ENCODE measurements at regions not wholly inside any gene's neighbourhood (a gene's known extent, or its start where the extent isn't known, plus 50 kb on each side); places are given as distances from the start of the nearest gene placed in this dataset.

DNA sequence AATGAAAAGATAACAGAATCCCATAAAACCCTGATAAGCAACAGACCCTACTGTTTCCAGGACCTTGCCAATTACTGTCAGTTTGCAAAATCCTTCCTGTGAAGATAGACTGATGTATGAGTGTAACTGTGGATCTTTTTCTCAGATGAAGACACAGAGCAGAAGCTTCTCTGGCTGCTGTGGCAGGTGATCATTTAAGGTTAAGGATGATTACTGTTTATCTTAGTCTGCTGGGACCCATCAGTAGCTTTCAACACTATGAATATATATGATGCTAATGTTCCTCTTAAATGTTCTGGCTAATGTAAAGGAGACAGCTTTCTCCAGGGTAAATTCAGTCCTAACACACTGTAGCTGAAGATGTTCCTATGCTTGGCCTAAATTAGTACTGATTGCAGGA is 56.0 kb upstream of the CTTNBP2 start:
- Histone ChIP-seq H3K27ac (ENCODE audit: low read depth in 1 of 2, low read length in 1 of 2) (no peak overlapping the region), H3K9me3 (ENCODE audit: control insufficient read depth in 4 of 4, insufficient read depth in 3 of 4, low read length in 3 of 4) (peaks cover 0 to 7% (median 0%) of the 10 kb centered on the region in 4 donors), H3K4me3 (no peak overlapping the region), H3K9ac (ENCODE audit: insufficient read depth in 1 of 2, low read length in 2 of 2) (no peak overlapping the region), H3K27me3 (ENCODE audit: control insufficient read depth in 3 of 3, insufficient read depth in 3 of 3, low read length in 2 of 3) (no peaks in the 10 kb centered on the region), H3K36me3 (ENCODE audit: control insufficient read depth in 4 of 4, insufficient read depth in 4 of 4, low read length in 4 of 4) (no peaks in the 10 kb centered on the region), H3K4me1 (ENCODE audit: control insufficient read depth in 5 of 5, insufficient read depth in 5 of 5, low read length in 5 of 5) (no peaks in the 10 kb centered on the region)
- TF ChIP-seq, protein P1, sequence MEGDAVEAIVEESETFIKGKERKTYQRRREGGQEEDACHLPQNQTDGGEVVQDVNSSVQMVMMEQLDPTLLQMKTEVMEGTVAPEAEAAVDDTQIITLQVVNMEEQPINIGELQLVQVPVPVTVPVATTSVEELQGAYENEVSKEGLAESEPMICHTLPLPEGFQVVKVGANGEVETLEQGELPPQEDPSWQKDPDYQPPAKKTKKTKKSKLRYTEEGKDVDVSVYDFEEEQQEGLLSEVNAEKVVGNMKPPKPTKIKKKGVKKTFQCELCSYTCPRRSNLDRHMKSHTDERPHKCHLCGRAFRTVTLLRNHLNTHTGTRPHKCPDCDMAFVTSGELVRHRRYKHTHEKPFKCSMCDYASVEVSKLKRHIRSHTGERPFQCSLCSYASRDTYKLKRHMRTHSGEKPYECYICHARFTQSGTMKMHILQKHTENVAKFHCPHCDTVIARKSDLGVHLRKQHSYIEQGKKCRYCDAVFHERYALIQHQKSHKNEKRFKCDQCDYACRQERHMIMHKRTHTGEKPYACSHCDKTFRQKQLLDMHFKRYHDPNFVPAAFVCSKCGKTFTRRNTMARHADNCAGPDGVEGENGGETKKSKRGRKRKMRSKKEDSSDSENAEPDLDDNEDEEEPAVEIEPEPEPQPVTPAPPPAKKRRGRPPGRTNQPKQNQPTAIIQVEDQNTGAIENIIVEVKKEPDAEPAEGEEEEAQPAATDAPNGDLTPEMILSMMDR (IDR thresholded peaks at IDR 0.05; ENCODE audit: control extremely low read depth, extremely low read depth) = no peak
- ATAC-seq (ENCODE audit: insufficient read depth, low FRiP score) (no peak), DNase-seq (no peak)

DNA sequence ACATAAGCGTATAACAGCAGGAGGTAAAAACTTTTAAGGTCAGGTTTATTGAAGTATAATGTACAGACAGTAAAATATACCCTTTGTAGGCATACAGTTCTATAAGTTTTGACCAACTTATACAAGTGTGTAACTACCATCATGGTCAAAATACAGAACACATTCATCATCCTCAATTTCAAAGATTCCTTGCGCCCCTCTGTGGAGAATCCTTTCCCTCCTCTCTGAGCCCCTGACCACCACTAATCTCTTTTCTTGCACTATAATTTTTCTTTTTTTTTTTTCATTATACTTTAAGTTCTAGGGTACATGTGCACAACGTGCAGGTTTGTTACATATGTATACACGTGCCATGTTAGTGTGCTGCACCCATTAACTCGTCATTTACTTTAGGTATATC is 58.1 kb upstream of the CTTNBP2 start:
- DNase-seq (no peak), ATAC-seq (ENCODE audit: insufficient read depth, low FRiP score) (no peak)
- no peaks in the 10 kb centered on the region for H3K4me1 ChIP-seq (ENCODE audit: control insufficient read depth in 5 of 5, insufficient read depth in 5 of 5, low read length in 5 of 5)
- H3K9ac ChIP-seq (ENCODE audit: insufficient read depth in 1 of 2, low read length in 2 of 2) = no peak overlapping the region
- no peaks in the 10 kb centered on the region for H3K36me3 ChIP-seq (ENCODE audit: control insufficient read depth in 4 of 4, insufficient read depth in 4 of 4, low read length in 4 of 4)
- TF ChIP-seq, protein P1 (IDR thresholded peaks at IDR 0.05; ENCODE audit: control extremely low read depth, extremely low read depth) = no peak
- H3K27ac ChIP-seq (ENCODE audit: low read depth in 1 of 2, low read length in 1 of 2) = no peak overlapping the region
- WGBS, 2 donors = 86 to 90% methylated on average over 5 of the region's 5 CpGs
- no peaks in the 10 kb centered on the region for H3K27me3 ChIP-seq (ENCODE audit: control insufficient read depth in 3 of 3, insufficient read depth in 3 of 3, low read length in 2 of 3)
- peaks cover 0 to 7% (median 0%) of the 10 kb centered on the region in 4 donors for H3K9me3 ChIP-seq (ENCODE audit: control insufficient read depth in 4 of 4, insufficient read depth in 3 of 4, low read length in 3 of 4)
- H3K4me3 ChIP-seq = no peak overlapping the region

DNA sequence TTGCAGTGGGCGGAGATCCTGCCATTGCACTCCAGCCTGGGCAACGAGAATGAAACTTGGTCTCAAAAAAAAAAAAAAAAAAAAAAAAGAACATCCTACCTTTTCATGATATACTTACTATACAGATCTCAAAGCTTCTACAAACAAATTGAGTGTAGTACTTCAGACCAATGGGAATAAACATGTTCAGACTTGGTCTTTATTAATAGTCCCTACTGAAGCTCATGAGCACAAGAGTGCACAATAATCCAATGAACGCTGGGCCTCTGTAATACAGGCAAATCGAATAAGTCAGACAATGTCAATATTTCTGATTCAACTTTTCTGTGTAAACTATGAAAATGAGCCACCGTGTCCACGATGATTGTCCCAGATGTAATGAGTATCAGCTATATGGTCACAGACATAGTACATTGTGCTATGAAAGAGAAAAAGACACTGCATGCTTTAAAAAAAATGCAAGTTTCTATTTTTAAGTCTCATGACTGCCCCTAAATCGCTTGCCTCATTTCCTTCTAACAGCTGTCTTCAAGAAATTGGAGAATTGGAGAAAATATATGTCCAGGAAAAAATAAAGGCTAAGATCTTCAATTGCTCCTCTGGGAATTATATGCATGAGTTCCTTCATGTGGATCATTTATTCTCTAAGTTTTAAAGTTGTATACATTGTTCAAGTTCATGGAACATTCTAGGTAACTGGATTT is 64.0 kb upstream of the CTTNBP2 start:
- Histone ChIP-seq H3K9ac (ENCODE audit: insufficient read depth in 1 of 2, low read length in 2 of 2) (no peak overlapping the region), H3K27ac (ENCODE audit: low read depth in 1 of 2, low read length in 1 of 2) (no peak overlapping the region), H3K9me3 (ENCODE audit: control insufficient read depth in 4 of 4, insufficient read depth in 3 of 4, low read length in 3 of 4) (peaks cover 0 to 7% (median 0%) of the 10 kb centered on the region in 4 donors), H3K36me3 (ENCODE audit: control insufficient read depth in 4 of 4, insufficient read depth in 4 of 4, low read length in 4 of 4) (no peaks in the 10 kb centered on the region), H3K4me1 (ENCODE audit: control insufficient read depth in 5 of 5, insufficient read depth in 5 of 5, low read length in 5 of 5) (no peaks in the 10 kb centered on the region), H3K27me3 (ENCODE audit: control insufficient read depth in 3 of 3, insufficient read depth in 3 of 3, low read length in 2 of 3) (no peaks in the 10 kb centered on the region), H3K4me3 (no peak overlapping the region)
- TF ChIP-seq, protein P1 (IDR thresholded peaks at IDR 0.05; ENCODE audit: control extremely low read depth, extremely low read depth) = no peak
- DNase-seq (no peak), ATAC-seq (ENCODE audit: insufficient read depth, low FRiP score) (no peak)
- WGBS, 2 donors = 76 to 81% methylated on average over 7 of the region's 7 CpGs

Measured in lung (tissue), 11 donors.